ENCODE measurements at regions not wholly inside any gene's neighbourhood (a gene's known extent, or its start where the extent isn't known, plus 50 kb on each side); places are given as distances from the start of the nearest gene placed in this dataset.

GRCh38 chr4:110860901-110861300 is 238.0 kb upstream of the PITX2 start:
- H3K27ac Mint-ChIP-seq: no peak overlapping the region

GRCh38 chr4:110865611-110866259 is 242.9 kb upstream of the PITX2 start:
- Mint-ChIP-seq H3K9me3 (ENCODE audit: insufficient read depth) (no peaks in the 10 kb centered on the region), H3K27ac (no peak overlapping the region), H3K27me3 (no peaks in the 10 kb centered on the region), H3K4me3 (no peak overlapping the region), H3K4me1 (peaks cover 11% of the 10 kb centered on the region)
- ATAC-seq (ENCODE audit: low read depth) (no peak), DNase-seq (no peak)
- 43% methylated on average over 1 of the region's 1 CpG for WGBS (ENCODE audit: insufficient coverage)
- H3K27ac ChIP-seq (ENCODE audit: low read length in 2 of 2): no peak overlapping the region
- no peaks in the 10 kb centered on the region for H3K9me3 ChIP-seq (ENCODE audit: control extremely low read depth in 1 of 3, control insufficient read depth in 2 of 3, insufficient read depth in 1 of 3, low read length in 2 of 3)
- no peak for TF ChIP-seq CTCF (IDR thresholded peaks at IDR 0.05)
- TF ChIP-seq EZH2 (IDR thresholded peaks at IDR 0.05; ENCODE audit: borderline replicate concordance, insufficient read depth, low read depth, low read length, poor library complexity, severe bottlenecking): no peak
- POLR2A ChIA-PET: no interaction called here
- H3K36me3 ChIP-seq (replicated peaks in 1 of 2; ENCODE audit: control extremely low read depth in 1 of 2, control insufficient read depth in 1 of 2, extremely low read depth in 1 of 2, insufficient read depth in 2 of 2, low read length in 1 of 2): no peaks in the 10 kb centered on the region
- no peaks in the 10 kb centered on the region for H3K4me1 ChIP-seq (ENCODE audit: control insufficient read depth in 2 of 2, insufficient read depth in 2 of 2, low read length in 2 of 2)
- intact Hi-C loops (cut with micrococcal nuclease): no loop called here
- no peak overlapping the region for H3K4me2 ChIP-seq (replicated peaks; ENCODE audit: low read depth, low read length, poor library complexity, severe bottlenecking)
- H3K9ac ChIP-seq (ENCODE audit: low read length): no peak overlapping the region
- H3K4me3 ChIP-seq (ENCODE audit: control extremely low read depth in 1 of 5, extremely low read depth in 1 of 5, insufficient read depth in 1 of 5, low read depth in 2 of 5, low read length in 4 of 5): no peak overlapping the region
- H3K79me2 ChIP-seq (ENCODE audit: control insufficient read depth, insufficient read depth, low read length): no peaks in the 10 kb centered on the region
- no peaks in the 10 kb centered on the region for H3K27me3 ChIP-seq (replicated peaks in 1 of 4; ENCODE audit: control extremely low read depth in 1 of 4, control insufficient read depth in 3 of 4, insufficient read depth in 4 of 4, low read length in 3 of 4)
- CTCF ChIA-PET: no interaction called here
- no peaks in the 10 kb centered on the region for H4K20me1 ChIP-seq (ENCODE audit: control insufficient read depth, insufficient read depth, low read length, poor library complexity, severe bottlenecking)
- no peak overlapping the region for H2AFZ ChIP-seq (ENCODE audit: insufficient read depth, low read depth, low read length, poor library complexity, severe bottlenecking)

More at GRCh38 chr4:110860901-110861300, 238.0 kb upstream of the PITX2 start:
- H3K27ac ChIP-seq (ENCODE audit: low read length in 2 of 2): no peak overlapping the region
- ChIA-PET POLR2A (no interaction called here), CTCF (no interaction called here)
- H3K79me2 ChIP-seq (ENCODE audit: control insufficient read depth, insufficient read depth, low read length): no peaks in the 10 kb centered on the region
- Mint-ChIP-seq H3K4me1 (no peaks in the 10 kb centered on the region), H3K4me3 (no peak overlapping the region), H3K27me3 (no peaks in the 10 kb centered on the region), H3K9me3 (ENCODE audit: insufficient read depth) (no peaks in the 10 kb centered on the region)
- H3K9me3 ChIP-seq (ENCODE audit: control extremely low read depth in 1 of 3, control insufficient read depth in 2 of 3, insufficient read depth in 1 of 3, low read length in 2 of 3): no peaks in the 10 kb centered on the region
- no peaks in the 10 kb centered on the region for H3K36me3 ChIP-seq (replicated peaks in 1 of 2; ENCODE audit: control extremely low read depth in 1 of 2, control insufficient read depth in 1 of 2, extremely low read depth in 1 of 2, insufficient read depth in 2 of 2, low read length in 1 of 2)
- ATAC-seq (ENCODE audit: low read depth) (no peak), DNase-seq (no peak)
- H3K9ac ChIP-seq (ENCODE audit: low read length): no peak overlapping the region
- intact Hi-C loops (cut with micrococcal nuclease): no loop called here
- H4K20me1 ChIP-seq (ENCODE audit: control insufficient read depth, insufficient read depth, low read length, poor library complexity, severe bottlenecking): no peaks in the 10 kb centered on the region
- no peak overlapping the region for H2AFZ ChIP-seq (ENCODE audit: insufficient read depth, low read depth, low read length, poor library complexity, severe bottlenecking)
- no peak overlapping the region for H3K4me3 ChIP-seq (ENCODE audit: control extremely low read depth in 1 of 5, extremely low read depth in 1 of 5, insufficient read depth in 1 of 5, low read depth in 2 of 5, low read length in 4 of 5)
- TF ChIP-seq EZH2 (IDR thresholded peaks at IDR 0.05; ENCODE audit: borderline replicate concordance, insufficient read depth, low read depth, low read length, poor library complexity, severe bottlenecking): no peak
- no peak for TF ChIP-seq CTCF (IDR thresholded peaks at IDR 0.05)
- no peaks in the 10 kb centered on the region for H3K27me3 ChIP-seq (replicated peaks in 1 of 4; ENCODE audit: control extremely low read depth in 1 of 4, control insufficient read depth in 3 of 4, insufficient read depth in 4 of 4, low read length in 3 of 4)
- no peak overlapping the region for H3K4me2 ChIP-seq (replicated peaks; ENCODE audit: low read depth, low read length, poor library complexity, severe bottlenecking)
- WGBS (ENCODE audit: insufficient coverage): no CpG with 5 or more reads among the region's 1 CpG
- no peaks in the 10 kb centered on the region for H3K4me1 ChIP-seq (ENCODE audit: control insufficient read depth in 2 of 2, insufficient read depth in 2 of 2, low read length in 2 of 2)

Measured in B cell (primary cell).